Astrocyte (in vitro differentiated cells and primary cell): ENCODE measurements at regions not wholly inside any gene's neighbourhood (a gene's known extent, or its start where the extent isn't known, plus 50 kb on each side); places are given as distances from the start of the nearest gene placed in this dataset.
A peak's percentile ranks its signal among the peaks of the same experiment; 100 is the strongest.

Source experiments
- DNase-seq: peaks from one replicate; pipeline ENCODE4 v3.0.0-alpha.2; 2010; ENCODE audit warnings: low read depth
- FAIRE-seq: peaks from 2 replicates; lab custom pipeline; 2011; peaks lifted over from hg19 to GRCh38; lab: Jason Lieb, UNC
- H2AFZ ChIP-seq: 2 replicates; pipeline ENCODE4 v1.6.0; 2012; ENCODE audit warnings: low read depth, low read length, inconsistent platforms
- H3K27ac ChIP-seq: 2 replicates; pipeline ENCODE4 v1.5.1; 2011; ENCODE audit warnings: low read depth, low read length, inconsistent platforms
- H3K27me3 ChIP-seq: 2 replicates; pipeline ENCODE4 v1.6.0; 2011; ENCODE audit warnings: low read length, inconsistent platforms; ENCODE audit not compliant: insufficient read depth
- H3K36me3 ChIP-seq: 2 replicates; pipeline ENCODE4 v1.5.1; 2011; ENCODE audit warnings: low read length, inconsistent platforms; ENCODE audit not compliant: insufficient read depth
- H3K4me1 ChIP-seq: 2 replicates; pipeline ENCODE4 v1.5.1; 2011; ENCODE audit warnings: low read length, inconsistent platforms; ENCODE audit not compliant: insufficient read depth
- H3K4me2 ChIP-seq: 2 replicates; pipeline ENCODE4 v1.6.0; 2012; ENCODE audit warnings: low read length, inconsistent platforms
- H3K4me3 ChIP-seq: 2 replicates; pipeline ENCODE4 v1.5.1; 2011; ENCODE audit warnings: low read depth, mild to moderate bottlenecking, low read length, inconsistent platforms; ENCODE audit not compliant: insufficient read depth
- H3K79me2 ChIP-seq: 2 replicates; pipeline ENCODE4 v1.6.0; 2012; ENCODE audit warnings: mild to moderate bottlenecking, low read length, inconsistent platforms; ENCODE audit not compliant: insufficient read depth
- H3K9ac ChIP-seq: 2 replicates; pipeline ENCODE4 v1.6.0; 2012; ENCODE audit warnings: mild to moderate bottlenecking, low read length, inconsistent platforms
- H3K9me3 ChIP-seq: 2 replicates; pipeline ENCODE4 v1.5.1; 2012; ENCODE audit warnings: low read depth, mild to moderate bottlenecking, low read length, inconsistent platforms; ENCODE audit not compliant: insufficient read depth
- H4K20me1 ChIP-seq: 2 replicates; pipeline ENCODE4 v1.6.0; 2012; ENCODE audit warnings: low read length, inconsistent platforms; ENCODE audit not compliant: insufficient read depth
- H3K27ac Mint-ChIP-seq: one replicate; pipeline ENCODE4 v1.8.0; 2021; ENCODE audit warnings: mild to moderate bottlenecking, mixed read lengths; ENCODE audit not compliant: unreplicated experiment
- H3K27me3 Mint-ChIP-seq: one replicate; pipeline ENCODE4 v1.8.0; 2021; ENCODE audit warnings: low read depth, mixed read lengths; ENCODE audit not compliant: unreplicated experiment
- H3K36me3 Mint-ChIP-seq: one replicate; pipeline ENCODE4 v1.8.0; 2021; ENCODE audit warnings: low read depth, mixed read lengths; ENCODE audit not compliant: unreplicated experiment
- H3K4me1 Mint-ChIP-seq: one replicate; pipeline ENCODE4 v1.8.0; 2021; ENCODE audit warnings: low read depth, mixed read lengths; ENCODE audit not compliant: unreplicated experiment
- H3K4me3 Mint-ChIP-seq: one replicate; pipeline ENCODE4 v1.8.0; 2021; ENCODE audit warnings: mild to moderate bottlenecking, moderate library complexity, mixed read lengths; ENCODE audit not compliant: unreplicated experiment
- H3K9me3 Mint-ChIP-seq: one replicate; pipeline ENCODE4 v1.8.0; 2021; ENCODE audit warnings: mild to moderate bottlenecking, mixed read lengths; ENCODE audit not compliant: unreplicated experiment
- CTCF ChIP-seq: IDR thresholded peaks from 2 replicates; pipeline ENCODE4 v1.5.1; 2011; ENCODE audit warnings: low read depth, mild to moderate bottlenecking, inconsistent platforms, low read length, moderate library complexity; ENCODE audit not compliant: insufficient read depth
- EZH2 ChIP-seq: IDR thresholded peaks from 2 replicates; pipeline ENCODE4 v1.6.1; 2012; ENCODE audit warnings: mild to moderate bottlenecking, low read length, inconsistent platforms; ENCODE audit not compliant: insufficient read depth

- H3K4me1 ChIP-seq = no peaks in the 10 kb centered on the region
- H3K79me2 ChIP-seq = no peaks in the 10 kb centered on the region
- Mint-ChIP-seq H3K36me3 (peaks cover 5% of the 10 kb centered on the region), H3K9me3 (peaks cover 5% of the 10 kb centered on the region), H3K27me3 (no peaks in the 10 kb centered on the region), H3K4me1 (peaks cover 11% of the 10 kb centered on the region), H3K27ac (no peak overlapping the region), H3K4me3 (no peak overlapping the region)
- H3K9me3 ChIP-seq = no peaks in the 10 kb centered on the region
- H3K4me2 ChIP-seq = no peak overlapping the region
- no peak overlapping the region for H3K4me3 ChIP-seq
- H4K20me1 ChIP-seq = no peaks in the 10 kb centered on the region
- H3K27me3 ChIP-seq = no peaks in the 10 kb centered on the region
- H3K36me3 ChIP-seq = no peaks in the 10 kb centered on the region
- peak; percentile 46 for DNase-seq
- no peak overlapping the region for H3K27ac ChIP-seq
- no peak overlapping the region for H3K9ac ChIP-seq
- TF ChIP-seq EZH2 (no peak), CTCF (no peak)
- FAIRE-seq = no peak
- H2AFZ ChIP-seq = no peak overlapping the region
Measured at GRCh38 chr2:167420211-167420610, 531.9 kb downstream of the XIRP2 start.

- Histone ChIP-seq H3K36me3 (no peaks in the 10 kb centered on the region), H2AFZ (no peak overlapping the region), H3K9me3 (no peaks in the 10 kb centered on the region), H3K4me1 (no peaks in the 10 kb centered on the region), H3K9ac (no peak overlapping the region), H4K20me1 (no peaks in the 10 kb centered on the region), H3K27ac (no peak overlapping the region), H3K27me3 (no peaks in the 10 kb centered on the region), H3K4me2 (no peak overlapping the region), H3K79me2 (no peaks in the 10 kb centered on the region), H3K4me3 (no peak overlapping the region)
- no peak for FAIRE-seq
- Mint-ChIP-seq H3K27me3 (no peaks in the 10 kb centered on the region), H3K27ac (no peak overlapping the region), H3K4me1 (no peaks in the 10 kb centered on the region), H3K9me3 (peaks cover 7% of the 10 kb centered on the region), H3K36me3 (peaks cover 5% of the 10 kb centered on the region), H3K4me3 (no peak overlapping the region)
- TF ChIP-seq CTCF (no peak), EZH2 (no peak)
- no peak for DNase-seq
Measured at GRCh38 chr2:167415068-167415467, 526.8 kb downstream of the XIRP2 start.

GRCh38 chr2:167411367-167411766 lies 523.1 kb downstream of the XIRP2 start:
- H3K9me3 Mint-ChIP-seq = peaks cover 9% of the 10 kb centered on the region
- H3K79me2 ChIP-seq = no peaks in the 10 kb centered on the region
- no peak for FAIRE-seq

More at GRCh38 chr2:167411367-167411766, 523.1 kb downstream of the XIRP2 start:
- Histone ChIP-seq H3K4me2 (no peak overlapping the region), H3K4me3 (no peak overlapping the region), H4K20me1 (no peaks in the 10 kb centered on the region), H3K27ac (no peak overlapping the region), H2AFZ (no peak overlapping the region), H3K9ac (no peak overlapping the region), H3K27me3 (no peaks in the 10 kb centered on the region), H3K9me3 (no peaks in the 10 kb centered on the region), H3K36me3 (no peaks in the 10 kb centered on the region), H3K4me1 (no peaks in the 10 kb centered on the region)
- Mint-ChIP-seq H3K4me3 (no peak overlapping the region), H3K27me3 (no peaks in the 10 kb centered on the region), H3K36me3 (peaks cover 5% of the 10 kb centered on the region), H3K27ac (no peak overlapping the region), H3K4me1 (peaks cover 8% of the 10 kb centered on the region)
- TF ChIP-seq EZH2 (no peak), CTCF (no peak)
- no peak for DNase-seq
